ENCODE measurements at regions not wholly inside any gene's neighbourhood (a gene's known extent, or its start where the extent isn't known, plus 50 kb on each side); places are given as distances from the start of the nearest gene placed in this dataset.

DNA sequence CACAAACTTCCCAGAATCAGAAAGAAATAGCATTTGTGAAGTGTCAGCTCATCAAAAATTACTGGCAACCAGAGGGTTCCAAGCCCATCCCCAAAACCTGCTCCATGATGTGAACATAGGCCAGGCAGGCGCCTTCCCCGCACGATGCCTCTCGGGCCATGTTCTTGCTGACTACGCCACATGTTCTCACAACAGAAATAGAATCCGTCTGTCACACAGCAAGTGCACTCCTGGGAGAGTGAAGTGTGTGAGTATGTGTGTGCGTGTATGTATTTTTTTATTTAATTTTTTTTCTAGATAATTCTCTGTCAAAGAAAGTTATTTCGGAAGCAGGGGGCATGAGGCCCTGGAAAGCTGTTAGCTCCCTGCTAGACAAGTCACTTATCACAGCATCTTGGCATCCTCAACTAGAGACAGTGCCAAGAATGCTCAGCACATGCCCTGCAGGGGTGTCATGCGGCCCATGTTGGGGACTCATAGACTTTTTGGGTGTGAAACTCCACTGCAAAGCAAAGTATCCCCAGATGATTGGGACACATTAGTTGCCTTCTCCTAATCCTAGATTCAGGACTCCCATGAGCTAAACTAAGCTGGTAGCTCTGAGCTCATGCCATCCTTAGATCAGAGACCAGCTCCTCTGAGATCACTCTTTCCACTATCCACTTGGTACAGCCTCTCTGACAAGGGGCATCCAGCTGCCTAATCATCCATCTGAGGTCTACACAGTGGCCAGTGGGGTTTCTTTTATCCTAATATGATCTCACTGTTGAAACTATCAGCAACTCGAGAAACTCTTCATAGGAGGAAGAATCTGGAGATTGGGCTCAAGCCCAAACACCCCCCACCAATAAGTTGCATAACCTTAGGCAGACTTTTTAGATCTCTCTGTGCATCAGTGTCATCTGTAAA is 53.2 kb upstream of the CYRIA start:
- Histone ChIP-seq H4K20me1 (ENCODE audit: insufficient read depth) (no peaks in the 10 kb centered on the region), H3F3A (replicated peaks; ENCODE audit: insufficient read depth) (no peaks in the 10 kb centered on the region), H3K36me3 (replicated peaks in 1 of 2; ENCODE audit: control insufficient read depth in 1 of 2, insufficient read depth in 2 of 2, low read length in 1 of 2) (no peaks in the 10 kb centered on the region), H3K27ac (ENCODE audit: low read depth in 2 of 2, low read length in 1 of 2) (no peak overlapping the region), H3K9me3 (no peaks in the 10 kb centered on the region), H3K4me3 (ENCODE audit: low read depth in 2 of 2, low read length in 1 of 2) (no peak overlapping the region), H3K4me2 (no peak overlapping the region), H3K27me3 (ENCODE audit: insufficient read depth) (no peaks in the 10 kb centered on the region), H3K79me2 (ENCODE audit: insufficient read depth) (no peaks in the 10 kb centered on the region), H3K9me2 (no peaks in the 10 kb centered on the region), H3K4me1 (ENCODE audit: control insufficient read depth in 1 of 2, insufficient read depth in 2 of 2, low read depth in 1 of 2, low read length in 1 of 2) (peaks cover 0 to 7% of the 10 kb centered on the region in 2 experiments; a peak in 1 of 4 replicates), H3K9ac (no peak overlapping the region), H2AFZ (ENCODE audit: low read depth) (no peak overlapping the region)
- DNase-seq: no peak
- ChIA-PET CTCF (interaction anchor here (1.2 to 2.3 kb wide), 5 partner anchors 14 to 110 kb away, joined by 3 to 16 read pairs (median 9); no protein-coding TSS in a partner anchor), POLR2A (no interaction called here)
- WGBS (ENCODE audit: low lambda C conversion rate): 50% methylated on average over 10 of the region's 10 CpGs
- TF ChIP-seq RXRA (IDR thresholded peaks at IDR 0.05; ENCODE audit: borderline replicate concordance, low read depth): no peak

DNA sequence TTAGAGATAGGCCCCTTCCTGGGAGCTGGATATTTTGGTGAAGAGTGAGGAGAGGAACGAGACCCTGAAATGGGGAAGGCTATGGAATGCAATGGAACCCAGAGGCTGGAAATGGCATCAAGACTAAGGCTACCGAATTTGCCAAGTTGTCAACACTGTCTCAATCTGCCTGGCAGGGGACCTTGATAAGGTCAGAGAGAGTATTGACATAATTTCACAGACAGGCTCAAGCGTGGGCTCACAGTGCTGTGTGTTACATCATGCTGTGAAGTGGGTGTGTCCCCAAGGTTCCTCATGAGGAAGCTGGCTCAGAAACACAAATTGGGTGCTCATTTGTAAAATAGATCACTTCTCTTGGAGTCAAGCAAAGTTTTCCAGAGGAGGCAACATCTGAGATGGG is 51.8 kb upstream of the CYRIA start:
- H3K36me3 ChIP-seq (replicated peaks in 1 of 2; ENCODE audit: control insufficient read depth in 1 of 2, insufficient read depth in 2 of 2, low read length in 1 of 2): no peaks in the 10 kb centered on the region
- ChIA-PET POLR2A (no interaction called here), CTCF (interaction anchor here (1.0 to 2.3 kb wide), 6 partner anchors 13 to 109 kb away, joined by 3 to 16 read pairs (median 8); no protein-coding TSS in a partner anchor)
- H3K9ac ChIP-seq: no peak overlapping the region
- H3K9me3 ChIP-seq: no peaks in the 10 kb centered on the region
- no peak overlapping the region for H3K27ac ChIP-seq (ENCODE audit: low read depth in 2 of 2, low read length in 1 of 2)
- TF ChIP-seq TCF12 (IDR thresholded peaks at IDR 0.05) (no peak), YY1 (IDR thresholded peaks at IDR 0.05; ENCODE audit: low read depth) (no peak), GATA2 (CRISPR knock-in tag; IDR thresholded peaks at IDR 0.05) (no peak), NRF1 (IDR thresholded peaks at IDR 0.05; ENCODE audit: low read depth, low read length) (no peak), MXI1 (IDR thresholded peaks at IDR 0.05; ENCODE audit: low read depth, low read length) (no peak), RXRA (IDR thresholded peaks at IDR 0.05; ENCODE audit: borderline replicate concordance, low read depth) (no peak)
- TF ChIP-seq, protein P1, sequence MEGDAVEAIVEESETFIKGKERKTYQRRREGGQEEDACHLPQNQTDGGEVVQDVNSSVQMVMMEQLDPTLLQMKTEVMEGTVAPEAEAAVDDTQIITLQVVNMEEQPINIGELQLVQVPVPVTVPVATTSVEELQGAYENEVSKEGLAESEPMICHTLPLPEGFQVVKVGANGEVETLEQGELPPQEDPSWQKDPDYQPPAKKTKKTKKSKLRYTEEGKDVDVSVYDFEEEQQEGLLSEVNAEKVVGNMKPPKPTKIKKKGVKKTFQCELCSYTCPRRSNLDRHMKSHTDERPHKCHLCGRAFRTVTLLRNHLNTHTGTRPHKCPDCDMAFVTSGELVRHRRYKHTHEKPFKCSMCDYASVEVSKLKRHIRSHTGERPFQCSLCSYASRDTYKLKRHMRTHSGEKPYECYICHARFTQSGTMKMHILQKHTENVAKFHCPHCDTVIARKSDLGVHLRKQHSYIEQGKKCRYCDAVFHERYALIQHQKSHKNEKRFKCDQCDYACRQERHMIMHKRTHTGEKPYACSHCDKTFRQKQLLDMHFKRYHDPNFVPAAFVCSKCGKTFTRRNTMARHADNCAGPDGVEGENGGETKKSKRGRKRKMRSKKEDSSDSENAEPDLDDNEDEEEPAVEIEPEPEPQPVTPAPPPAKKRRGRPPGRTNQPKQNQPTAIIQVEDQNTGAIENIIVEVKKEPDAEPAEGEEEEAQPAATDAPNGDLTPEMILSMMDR (IDR thresholded peaks at IDR 0.05): no peak
- no peak overlapping the region for H2AFZ ChIP-seq (ENCODE audit: low read depth)
- WGBS (ENCODE audit: low lambda C conversion rate): 13% methylated on average over 3 of the region's 3 CpGs
- H3K27me3 ChIP-seq (ENCODE audit: insufficient read depth): no peaks in the 10 kb centered on the region
- peaks cover 0 to 7% of the 10 kb centered on the region in 2 experiments; a peak in 2 of 4 replicates for H3K4me1 ChIP-seq (ENCODE audit: control insufficient read depth in 1 of 2, insufficient read depth in 2 of 2, low read depth in 1 of 2, low read length in 1 of 2)
- H3K4me3 ChIP-seq (ENCODE audit: low read depth in 2 of 2, low read length in 1 of 2): no peak overlapping the region
- DNase-seq: no peak
- no peaks in the 10 kb centered on the region for H3K9me2 ChIP-seq
- H3K79me2 ChIP-seq (ENCODE audit: insufficient read depth): no peaks in the 10 kb centered on the region
- no peaks in the 10 kb centered on the region for H3F3A ChIP-seq (replicated peaks; ENCODE audit: insufficient read depth)
- H3K4me2 ChIP-seq: no peak overlapping the region
- H4K20me1 ChIP-seq (ENCODE audit: insufficient read depth): no peaks in the 10 kb centered on the region

DNA sequence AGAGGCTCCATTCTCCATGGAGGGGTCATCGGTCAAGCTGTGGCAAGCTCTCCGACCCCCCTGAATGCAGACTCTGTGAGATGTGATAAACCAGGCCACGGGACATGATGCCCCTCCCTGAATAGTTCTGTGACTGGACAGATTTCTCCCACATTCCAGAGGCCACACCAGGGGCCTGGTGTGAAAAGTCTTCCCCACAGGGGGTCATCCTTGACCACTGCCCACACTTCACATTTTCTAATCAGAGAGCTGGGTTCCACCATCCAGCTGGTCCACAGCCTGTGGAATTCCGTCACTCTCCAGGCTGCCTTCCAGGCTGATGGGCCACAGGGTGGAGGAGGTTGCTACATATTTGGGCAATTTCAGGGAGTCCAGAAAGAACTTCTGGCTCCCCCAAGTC is 51.3 kb upstream of the CYRIA start:
- H2AFZ ChIP-seq (ENCODE audit: low read depth): no peak overlapping the region

More for the DNA sequence above, 51.3 kb upstream of the CYRIA start:
- no peak for TF ChIP-seq RAD21 (IDR thresholded peaks at IDR 0.05; ENCODE audit: low read length)
- no peak overlapping the region for H3K9ac ChIP-seq
- CTCF ChIA-PET: interaction anchor here (1.4 to 2.3 kb wide), 5 partner anchors 12 to 108 kb away, joined by 3 to 16 read pairs (median 7); no protein-coding TSS in a partner anchor
- DNase-seq: no peak
- H3K4me3 ChIP-seq (ENCODE audit: low read depth in 2 of 2, low read length in 1 of 2): no peak overlapping the region
- H4K20me1 ChIP-seq (ENCODE audit: insufficient read depth): no peaks in the 10 kb centered on the region
- H3K79me2 ChIP-seq (ENCODE audit: insufficient read depth): no peaks in the 10 kb centered on the region
- no peaks in the 10 kb centered on the region for H3K27me3 ChIP-seq (ENCODE audit: insufficient read depth)
- POLR2A ChIA-PET: no interaction called here
- no peak overlapping the region for H3K27ac ChIP-seq (ENCODE audit: low read depth in 2 of 2, low read length in 1 of 2)
- no peaks in the 10 kb centered on the region for H3F3A ChIP-seq (replicated peaks; ENCODE audit: insufficient read depth)
- H3K36me3 ChIP-seq (replicated peaks in 1 of 2; ENCODE audit: control insufficient read depth in 1 of 2, insufficient read depth in 2 of 2, low read length in 1 of 2): no peaks in the 10 kb centered on the region
- 63% methylated on average over 2 of the region's 4 CpGs for WGBS (ENCODE audit: low lambda C conversion rate)
- H3K4me1 ChIP-seq (ENCODE audit: control insufficient read depth in 1 of 2, insufficient read depth in 2 of 2, low read depth in 1 of 2, low read length in 1 of 2): peaks cover 0 to 7% of the 10 kb centered on the region in 2 experiments; a peak in 2 of 4 replicates
- H3K4me2 ChIP-seq: no peak overlapping the region
- H3K9me2 ChIP-seq: no peaks in the 10 kb centered on the region
- no peaks in the 10 kb centered on the region for H3K9me3 ChIP-seq
